Progenitor cell of endocrine pancreas (in vitro differentiated cells): ENCODE measurements at regions not wholly inside any gene's neighbourhood (a gene's known extent, or its start where the extent isn't known, plus 50 kb on each side); places are given as distances from the start of the nearest gene placed in this dataset.
"Not testable (repeated sequence)": the region's sequence is repeated elsewhere in the genome, so short reads cannot be mapped to it uniquely, and the experiment has no call there.

Experiments
- DNase-seq: peaks from one replicate; pipeline ENCODE4 v3.0.0; 2021; ENCODE audit warnings: low spot score; ENCODE audit not compliant: unreplicated experiment
- H3K27ac Mint-ChIP-seq: 2 replicates; pipeline ENCODE4 v1.8.0; 2021; ENCODE audit warnings: mild to moderate bottlenecking, moderate library complexity, mixed read lengths
- H3K27me3 Mint-ChIP-seq: 2 replicates; pipeline ENCODE4 v1.8.0; 2021; ENCODE audit warnings: mixed read lengths
- H3K36me3 Mint-ChIP-seq: 2 replicates; pipeline ENCODE4 v1.8.0; 2022; ENCODE audit warnings: mixed read lengths; ENCODE audit not compliant: insufficient read depth
- H3K4me1 Mint-ChIP-seq: 2 replicates; pipeline ENCODE4 v1.8.0; 2021; ENCODE audit warnings: low read depth, mixed read lengths
- H3K4me3 Mint-ChIP-seq: 2 replicates; pipeline ENCODE4 v1.8.0; 2021; ENCODE audit warnings: low read depth, mild to moderate bottlenecking, moderate library complexity, mixed read lengths
- H3K9me3 Mint-ChIP-seq: 2 replicates; pipeline ENCODE4 v1.8.0; 2021; ENCODE audit warnings: low read depth, mixed read lengths
- CTCF ChIP-seq: fragments of 200-600 bp; sonication (generic); IDR thresholded peaks from one replicate; pipeline ENCODE4 v1.5.0; 2021; ENCODE audit warnings: antibody characterized with exemption, mild to moderate bottlenecking; ENCODE audit not compliant: unreplicated experiment

- Mint-ChIP-seq H3K27ac (no peak overlapping the region), H3K36me3 (no peaks in the 10 kb centered on the region), H3K27me3 (no peaks in the 10 kb centered on the region), H3K4me1 (peaks cover 10% of the 10 kb centered on the region), H3K4me3 (no peak overlapping the region), H3K9me3 (no peaks in the 10 kb centered on the region)
- TF ChIP-seq CTCF = no peak
- DNase-seq = no peak
Measured at GRCh38 chr18:51255693-51256092, 58.2 kb upstream of the MEX3C start.

- Mint-ChIP-seq H3K4me1 (peaks cover 10% of the 10 kb centered on the region), H3K27me3 (no peaks in the 10 kb centered on the region), H3K4me3 (no peak overlapping the region), H3K36me3 (no peaks in the 10 kb centered on the region), H3K9me3 (no peaks in the 10 kb centered on the region), H3K27ac (no peak overlapping the region)
- TF ChIP-seq CTCF = no peak
- DNase-seq = no peak
Measured at GRCh38 chr18:51257150-51257549, 59.7 kb upstream of the MEX3C start.

GRCh38 chr18:51260118-51260517, 62.6 kb upstream of the MEX3C start:
- Mint-ChIP-seq H3K36me3 (no peaks in the 10 kb centered on the region), H3K27me3 (no peaks in the 10 kb centered on the region), H3K9me3 (peaks cover 3% of the 10 kb centered on the region), H3K4me1 (peaks cover 10% of the 10 kb centered on the region), H3K27ac (no peak overlapping the region), H3K4me3 (no peak overlapping the region)
- DNase-seq = no peak
- no peak for TF ChIP-seq CTCF

GRCh38 chr18:51266077-51266476, 68.6 kb upstream of the MEX3C start:
- H3K27me3 Mint-ChIP-seq, DNase-seq, H3K36me3 Mint-ChIP-seq, H3K4me1 Mint-ChIP-seq, H3K4me3 Mint-ChIP-seq, H3K27ac Mint-ChIP-seq, H3K9me3 Mint-ChIP-seq: not testable (repeated sequence)

GRCh38 chr18:51266773-51267172, 69.3 kb upstream of the MEX3C start:
- Mint-ChIP-seq H3K9me3 (peaks cover 3% of the 10 kb centered on the region), H3K4me1 (no peaks in the 10 kb centered on the region), H3K27me3 (no peaks in the 10 kb centered on the region), H3K27ac (no peak overlapping the region), H3K36me3 (no peaks in the 10 kb centered on the region), H3K4me3 (no peak overlapping the region)
- DNase-seq = no peak
- no peak for TF ChIP-seq CTCF

GRCh38 chr18:51273437-51273836, 76.0 kb upstream of the MEX3C start:
- no peaks in the 10 kb centered on the region for H3K9me3 Mint-ChIP-seq
- peaks cover 2% of the 10 kb centered on the region for H3K4me1 Mint-ChIP-seq
- no peak overlapping the region for H3K27ac Mint-ChIP-seq
- peaks cover 5% of the 10 kb centered on the region for H3K27me3 Mint-ChIP-seq
- no peaks in the 10 kb centered on the region for H3K36me3 Mint-ChIP-seq
- TF ChIP-seq CTCF = no peak
- no peak for DNase-seq
- H3K4me3 Mint-ChIP-seq = no peak overlapping the region
